ENCODE measurements at regions not wholly inside any gene's neighbourhood (a gene's known extent, or its start where the extent isn't known, plus 50 kb on each side); places are given as distances from the start of the nearest gene placed in this dataset.

DNA sequence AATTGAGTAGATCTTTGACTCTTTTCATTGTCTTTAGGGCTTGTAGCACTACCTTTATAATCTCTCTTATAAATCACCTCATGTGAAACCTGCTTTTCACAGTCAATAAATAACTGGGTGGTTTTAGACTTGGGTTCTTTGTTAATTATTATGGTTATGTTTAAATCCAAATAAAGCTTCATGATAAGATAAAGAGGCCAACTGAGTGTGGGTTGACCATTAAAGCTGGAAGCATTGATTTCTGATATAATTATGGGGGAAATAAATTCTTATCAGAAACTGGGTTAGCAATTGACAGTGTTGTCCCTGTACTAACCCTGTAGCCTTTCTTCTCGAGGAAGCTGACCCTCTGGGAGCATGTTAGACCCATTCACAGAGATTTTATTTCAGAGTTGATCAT lies 384.7 kb upstream of the LCORL start:
- TF ChIP-seq, protein P1, sequence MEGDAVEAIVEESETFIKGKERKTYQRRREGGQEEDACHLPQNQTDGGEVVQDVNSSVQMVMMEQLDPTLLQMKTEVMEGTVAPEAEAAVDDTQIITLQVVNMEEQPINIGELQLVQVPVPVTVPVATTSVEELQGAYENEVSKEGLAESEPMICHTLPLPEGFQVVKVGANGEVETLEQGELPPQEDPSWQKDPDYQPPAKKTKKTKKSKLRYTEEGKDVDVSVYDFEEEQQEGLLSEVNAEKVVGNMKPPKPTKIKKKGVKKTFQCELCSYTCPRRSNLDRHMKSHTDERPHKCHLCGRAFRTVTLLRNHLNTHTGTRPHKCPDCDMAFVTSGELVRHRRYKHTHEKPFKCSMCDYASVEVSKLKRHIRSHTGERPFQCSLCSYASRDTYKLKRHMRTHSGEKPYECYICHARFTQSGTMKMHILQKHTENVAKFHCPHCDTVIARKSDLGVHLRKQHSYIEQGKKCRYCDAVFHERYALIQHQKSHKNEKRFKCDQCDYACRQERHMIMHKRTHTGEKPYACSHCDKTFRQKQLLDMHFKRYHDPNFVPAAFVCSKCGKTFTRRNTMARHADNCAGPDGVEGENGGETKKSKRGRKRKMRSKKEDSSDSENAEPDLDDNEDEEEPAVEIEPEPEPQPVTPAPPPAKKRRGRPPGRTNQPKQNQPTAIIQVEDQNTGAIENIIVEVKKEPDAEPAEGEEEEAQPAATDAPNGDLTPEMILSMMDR (IDR thresholded peaks at IDR 0.05), result no peak
- TF ChIP-seq REST (IDR thresholded peaks at IDR 0.05; ENCODE audit: insufficient read depth in 1 of 2, low read depth in 2 of 2, low read length in 1 of 2), result no peak

All from Panc1 (cell line).